ENCODE measurements at regions not wholly inside any gene's neighbourhood (a gene's known extent, or its start where the extent isn't known, plus 50 kb on each side); places are given as distances from the start of the nearest gene placed in this dataset.
"Not testable (repeated sequence)": the region's sequence is repeated elsewhere in the genome, so short reads cannot be mapped to it uniquely, and the experiment has no call there.

- no peak for DNase-seq (ENCODE audit: low read depth in 2 of 2)
Observed at GRCh38 chr2:172259827-172260226, 157.1 kb upstream of the DLX2 start.

GRCh38 chr2:172260336-172260735, 157.6 kb upstream of the DLX2 start:
- no peak for DNase-seq (ENCODE audit: low read depth in 2 of 2)

GRCh38 chr2:172261292-172261691, 158.6 kb upstream of the DLX2 start:
- no peak for DNase-seq (ENCODE audit: low read depth in 2 of 2)

GRCh38 chr2:172262486-172262885, 159.8 kb upstream of the DLX2 start:
- no peak for DNase-seq (ENCODE audit: low read depth in 2 of 2)

GRCh38 chr2:172264820-172265219, 162.1 kb upstream of the DLX2 start:
- not testable (repeated sequence) for DNase-seq (ENCODE audit: low read depth in 2 of 2)

- not testable (repeated sequence) for DNase-seq (ENCODE audit: low read depth in 2 of 2)
Observed at GRCh38 chr2:172269507-172270244, 157.7 kb upstream of the ITGA6 start.

GRCh38 chr2:172270278-172271079, 156.9 kb upstream of the ITGA6 start:
- DNase-seq (ENCODE audit: low read depth in 2 of 2): no peak

GRCh38 chr2:172273910-172274571, 153.3 kb upstream of the ITGA6 start:
- no peak for DNase-seq (ENCODE audit: low read depth in 2 of 2)

GRCh38 chr2:172275239-172275638, 152.1 kb upstream of the ITGA6 start:
- DNase-seq (ENCODE audit: low read depth in 2 of 2): no peak

GRCh38 chr2:172276961-172277360, 150.4 kb upstream of the ITGA6 start:
- no peak for DNase-seq (ENCODE audit: low read depth in 2 of 2)

GRCh38 chr2:172278667-172279066, 148.7 kb upstream of the ITGA6 start:
- DNase-seq (ENCODE audit: low read depth in 2 of 2): no peak

GRCh38 chr2:172279214-172279613, 148.2 kb upstream of the ITGA6 start:
- DNase-seq (ENCODE audit: low read depth in 2 of 2): no peak

- no peak for DNase-seq (ENCODE audit: low read depth in 2 of 2)
Observed at GRCh38 chr2:172279813-172280212, 147.6 kb upstream of the ITGA6 start.

- no peak for DNase-seq (ENCODE audit: low read depth in 2 of 2)
Observed at GRCh38 chr2:172280571-172281361, 146.6 kb upstream of the ITGA6 start.

- peak; percentile 54 to 57 for DNase-seq (ENCODE audit: low read depth in 2 of 2)
Observed at GRCh38 chr2:172281648-172282570, 145.5 kb upstream of the ITGA6 start.

- DNase-seq (ENCODE audit: low read depth in 2 of 2): peak; percentile 77 to 80
Observed at GRCh38 chr2:172282944-172283343, 144.4 kb upstream of the ITGA6 start.

GRCh38 chr2:172283476-172283875, 143.9 kb upstream of the ITGA6 start:
- DNase-seq (ENCODE audit: low read depth in 2 of 2): peak in 1 of 2 experiments; percentile 20

- DNase-seq (ENCODE audit: low read depth in 2 of 2): no peak
Observed at GRCh38 chr2:172284209-172284608, 143.2 kb upstream of the ITGA6 start.

GRCh38 chr2:172285010-172285621, 142.3 kb upstream of the ITGA6 start:
- peak; percentile 44 to 49 for DNase-seq (ENCODE audit: low read depth in 2 of 2)

GRCh38 chr2:172285760-172286159, 141.6 kb upstream of the ITGA6 start:
- DNase-seq (ENCODE audit: low read depth in 2 of 2): no peak
